Fibroblast of gingiva (primary cell): ENCODE measurements at regions not wholly inside any gene's neighbourhood (a gene's known extent, or its start where the extent isn't known, plus 50 kb on each side); places are given as distances from the start of the nearest gene placed in this dataset.

Experiments
- DNase-seq: peaks from one replicate; pipeline ENCODE4 v3.0.0-alpha.2; 2011; ENCODE audit warnings: low read depth

DNA sequence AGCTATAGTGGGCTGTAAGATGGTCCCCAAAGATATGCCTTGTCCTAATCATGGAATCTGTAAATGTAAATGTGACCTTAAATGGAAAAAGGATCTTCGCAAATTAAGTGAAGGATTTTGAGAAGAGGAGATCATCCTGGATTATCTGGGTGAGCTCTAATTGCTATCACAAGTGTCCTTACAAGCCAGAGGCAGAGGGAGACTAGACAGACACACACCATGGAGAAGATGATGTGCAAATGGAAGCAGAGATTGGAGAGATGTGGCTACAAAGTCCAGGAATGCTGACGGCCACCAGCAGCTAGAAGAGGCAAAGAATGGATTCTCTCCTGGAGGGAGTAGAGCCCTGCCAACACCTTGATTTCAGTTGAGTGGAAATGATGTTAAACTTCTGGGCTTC, 102.3 kb upstream of the PROK2 start:
- no peak for DNase-seq

DNA sequence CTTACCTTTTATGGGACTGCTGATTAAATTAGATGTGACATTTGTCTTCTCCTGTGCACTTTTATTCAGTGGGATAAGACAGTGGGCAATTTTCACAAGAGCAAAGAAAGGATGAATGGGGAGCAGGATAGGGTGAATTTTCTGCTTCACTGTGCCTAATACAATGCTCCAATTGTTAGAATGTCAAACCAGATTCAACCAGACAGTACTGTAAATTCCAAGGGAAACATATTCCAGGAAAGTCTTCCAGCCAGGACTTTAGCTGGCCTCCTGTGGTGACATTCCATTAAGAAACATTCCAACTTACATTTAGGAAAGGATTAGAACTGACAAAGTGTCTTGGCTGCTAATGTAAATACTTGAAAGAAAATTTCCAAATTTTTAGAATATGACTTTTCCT, 100.1 kb upstream of the PROK2 start:
- no peak for DNase-seq

DNA sequence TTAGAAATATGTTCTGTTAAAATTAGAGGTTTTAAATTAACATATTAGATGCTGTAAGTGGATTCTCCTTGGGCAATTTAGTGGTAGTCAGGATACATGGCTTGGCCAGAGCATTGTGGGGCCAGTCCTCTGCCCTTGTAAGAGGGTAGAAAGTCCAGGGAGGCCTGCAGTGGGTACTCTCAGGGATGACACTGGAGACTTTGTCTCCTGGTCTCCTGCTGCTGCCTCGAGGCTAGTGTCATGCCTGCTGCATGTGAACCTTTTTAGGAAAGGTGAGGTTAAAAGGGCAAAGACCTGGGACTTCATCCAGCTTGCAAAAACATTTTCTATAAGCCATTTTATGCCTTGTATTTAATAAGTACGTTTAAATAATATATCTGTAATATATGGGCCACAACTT, 96.8 kb upstream of the PROK2 start:
- no peak for DNase-seq

DNA sequence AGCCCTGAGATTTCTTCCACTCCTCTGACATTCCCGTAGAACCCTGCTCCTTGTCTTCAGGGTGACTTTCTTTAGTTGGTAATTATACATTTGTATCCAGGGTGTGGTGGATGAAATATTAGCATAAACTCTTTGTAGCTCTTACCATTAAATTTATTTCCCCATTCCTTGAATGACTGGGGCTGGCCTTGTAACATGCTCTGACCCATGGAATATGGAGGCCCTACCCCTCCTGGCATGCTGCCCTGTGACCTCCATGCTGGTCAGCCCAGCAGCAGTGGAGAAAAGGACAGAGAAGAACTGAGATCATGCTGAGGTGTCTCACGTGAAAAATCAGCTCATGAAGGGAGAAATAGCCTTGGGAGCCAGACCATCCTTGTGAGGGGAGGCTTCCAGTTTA, 96.1 kb upstream of the PROK2 start:
- DNase-seq: no peak

DNA sequence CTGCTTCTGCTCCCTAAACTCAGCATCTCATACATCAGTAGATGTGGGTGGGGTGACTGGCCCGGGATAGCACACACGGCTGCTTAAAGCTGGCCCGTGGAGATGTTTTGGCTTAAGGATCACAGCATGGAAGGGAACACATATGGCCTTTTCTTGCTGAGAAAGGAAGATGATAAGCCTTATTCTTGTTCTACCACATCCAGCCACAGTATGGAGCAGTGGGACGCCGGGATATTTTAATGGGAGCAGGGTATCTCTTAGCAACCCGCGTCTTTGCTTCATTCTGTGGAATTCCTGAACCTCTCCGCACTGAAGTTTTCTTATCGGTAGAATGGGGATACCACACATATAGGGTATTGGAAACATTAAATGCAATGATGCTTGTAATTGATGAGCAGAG, 94.1 kb upstream of the PROK2 start:
- DNase-seq: no peak

DNA sequence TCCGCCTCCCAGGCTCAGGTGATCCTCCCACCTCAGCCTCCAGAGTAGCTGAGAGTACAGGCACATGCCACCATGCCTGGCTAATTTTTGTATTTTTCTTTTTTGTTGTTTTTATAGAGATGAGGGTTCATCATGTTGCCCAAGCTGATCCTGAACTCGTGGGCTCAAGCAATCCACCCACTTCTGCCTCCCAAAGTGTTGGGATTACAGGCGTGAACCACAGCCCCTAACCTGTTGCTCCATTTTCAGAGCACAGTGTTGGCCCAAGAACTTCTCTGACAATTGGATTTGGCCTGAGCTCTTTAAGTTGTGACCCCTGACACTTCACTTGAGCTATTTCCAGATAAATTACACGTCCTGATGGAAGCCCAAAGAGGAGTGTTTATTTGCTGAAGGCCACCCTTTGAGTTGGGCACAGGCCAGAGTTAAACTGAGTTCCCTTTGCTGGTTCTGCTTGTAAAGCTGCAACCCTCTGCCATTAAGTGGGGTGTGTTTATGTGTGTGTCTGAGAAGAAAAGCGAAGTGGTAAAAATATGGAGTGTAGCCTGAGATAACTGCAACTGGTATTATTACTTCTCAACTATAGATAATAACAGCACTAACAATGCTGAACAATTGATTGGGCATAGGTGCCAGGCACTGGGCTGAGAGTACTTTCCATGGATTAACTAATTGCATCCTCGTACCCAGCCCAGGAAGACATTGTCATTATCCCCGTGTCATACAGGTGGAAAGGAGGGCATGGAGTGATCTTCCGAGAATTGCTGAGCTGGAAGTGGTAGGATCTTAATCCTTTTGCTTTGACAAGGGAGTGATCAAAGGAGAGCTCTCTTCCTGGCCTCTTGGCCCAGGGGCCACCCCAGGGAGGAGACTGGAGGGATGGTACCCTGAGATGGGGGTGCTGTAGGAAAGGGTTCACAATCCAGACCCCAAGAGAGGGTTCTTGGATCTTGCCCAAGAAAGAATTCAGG, 91.5 kb upstream of the PROK2 start:
- DNase-seq: no peak

DNA sequence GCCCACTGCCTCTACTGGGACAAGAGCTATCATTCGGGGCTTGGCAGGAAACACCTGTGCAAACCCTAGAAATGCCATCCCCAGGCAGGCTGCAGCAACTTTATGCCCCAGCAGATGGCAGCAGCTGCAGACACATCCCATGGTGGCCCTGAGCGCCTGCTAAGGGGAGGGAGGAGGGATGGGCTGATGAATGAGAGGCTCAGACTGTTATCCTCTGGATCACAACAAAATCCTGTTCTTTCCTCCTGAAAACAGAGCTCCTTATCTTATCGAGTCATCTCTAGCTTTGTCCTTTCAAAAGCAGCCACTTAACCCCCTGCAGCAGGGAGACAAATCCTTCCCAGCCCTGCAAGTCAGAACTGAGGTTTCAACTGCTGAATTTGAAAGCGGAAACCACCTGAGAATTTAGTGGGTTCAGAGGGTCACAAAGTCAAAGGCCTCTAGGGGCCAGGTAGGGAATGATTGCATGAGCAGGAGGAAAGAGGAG, 90.6 kb upstream of the PROK2 start:
- peak; percentile 46 for DNase-seq

DNA sequence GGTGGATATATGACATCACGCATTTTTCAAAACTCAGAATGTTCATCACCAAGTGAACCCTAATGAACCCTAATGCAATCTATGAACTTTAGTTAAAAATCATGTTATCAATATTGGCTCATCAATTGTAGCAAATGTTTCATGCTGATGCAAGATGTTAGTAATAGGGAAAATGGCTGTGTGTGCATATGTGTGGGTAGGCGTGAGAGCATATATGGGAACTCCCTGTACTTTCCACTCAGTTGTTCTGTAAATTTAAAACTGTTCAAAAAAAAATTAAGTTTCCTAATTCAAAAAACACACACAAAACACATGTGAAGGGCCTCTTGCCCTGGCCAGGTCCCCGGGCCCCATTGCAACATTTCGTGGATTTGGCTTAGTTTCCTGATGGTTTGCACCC, 89.7 kb upstream of the PROK2 start:
- no peak for DNase-seq

DNA sequence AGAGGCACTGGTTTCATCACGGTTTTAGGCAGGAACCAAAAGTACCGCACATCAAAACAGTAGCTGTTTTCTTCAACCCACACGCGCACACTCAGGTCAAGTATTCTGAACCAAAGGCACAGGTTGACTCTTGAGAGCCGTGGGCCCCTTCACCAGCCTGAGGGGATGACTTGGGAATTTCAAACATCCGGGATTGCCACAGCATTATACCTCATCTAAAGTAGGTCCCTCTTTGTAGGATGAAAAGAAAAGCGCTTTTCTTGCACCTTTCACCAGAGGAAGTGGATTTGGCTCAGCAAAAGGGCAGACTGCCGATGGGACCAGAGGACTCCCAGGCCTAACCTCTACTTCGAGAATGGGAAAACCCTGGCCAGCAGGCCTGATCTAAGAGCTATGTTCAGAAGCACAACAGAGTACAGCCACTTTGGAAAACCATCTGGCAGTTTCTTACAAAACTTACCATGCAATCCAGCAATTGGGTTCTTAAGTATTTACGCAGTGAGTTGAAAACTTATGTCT, 88.2 kb upstream of the PROK2 start:
- peak; percentile 33 for DNase-seq

DNA sequence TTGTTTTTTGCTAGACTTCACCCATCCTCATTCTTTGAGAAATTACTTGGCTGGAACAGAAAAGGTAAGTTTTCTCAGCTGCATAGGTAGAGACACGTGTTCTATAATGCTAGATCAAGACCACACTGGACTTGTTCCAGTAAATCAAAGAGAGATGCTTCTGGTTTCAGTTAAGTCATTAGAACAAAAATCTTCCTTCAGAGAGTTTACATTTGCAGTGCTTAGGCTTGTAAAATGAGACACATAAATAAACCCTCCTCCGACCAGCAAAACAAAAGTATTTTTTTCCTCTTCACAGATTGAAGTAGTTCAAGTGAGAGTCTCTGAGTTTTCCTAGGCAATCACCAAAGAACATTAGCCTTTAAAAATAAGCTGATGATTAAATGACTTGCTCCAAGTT, 87.3 kb upstream of the PROK2 start:
- peak; percentile 56 for DNase-seq

DNA sequence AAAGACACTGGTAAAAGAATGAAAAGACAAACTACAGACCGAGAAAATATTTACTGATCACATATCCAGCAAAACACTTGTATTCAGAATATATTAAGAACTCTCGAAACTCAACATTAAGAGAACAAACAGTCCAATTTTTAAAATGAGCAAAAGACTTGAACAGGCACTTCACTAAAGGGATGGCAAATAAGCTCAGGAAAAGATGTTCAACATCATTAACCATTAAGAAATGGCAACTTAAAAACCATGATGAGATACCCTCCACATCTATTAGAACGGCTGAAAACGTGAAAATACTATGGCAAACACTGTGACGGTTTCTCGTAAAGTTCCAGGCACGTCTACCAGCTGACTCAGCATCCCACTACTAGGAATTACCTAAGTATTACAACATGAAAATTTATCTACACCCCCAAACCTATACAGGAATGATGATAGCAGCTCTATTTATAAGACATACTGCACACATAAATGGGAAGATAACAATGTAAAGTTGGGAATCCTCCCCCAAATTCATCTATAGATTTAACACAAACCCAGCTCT, 86.1 kb upstream of the PROK2 start:
- no peak for DNase-seq

DNA sequence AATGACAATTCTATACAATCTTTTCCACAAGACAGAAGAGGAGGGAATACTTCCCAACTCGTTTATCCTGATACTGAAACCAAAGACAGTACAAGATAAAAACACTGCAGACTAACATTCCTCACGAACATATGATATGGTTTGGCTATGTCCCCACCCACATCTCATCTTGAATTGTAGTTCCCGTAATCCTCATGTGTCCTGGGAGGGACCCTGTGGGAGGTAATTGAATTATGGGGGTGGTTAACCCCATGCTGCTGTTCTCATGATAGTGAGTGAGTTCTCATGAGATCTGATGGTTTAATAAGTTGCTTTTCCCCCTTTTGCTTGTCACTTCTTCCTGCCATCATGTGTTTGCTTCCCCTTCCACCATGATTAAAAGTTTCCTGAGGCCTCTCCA, 83.9 kb upstream of the PROK2 start:
- DNase-seq: no peak

DNA sequence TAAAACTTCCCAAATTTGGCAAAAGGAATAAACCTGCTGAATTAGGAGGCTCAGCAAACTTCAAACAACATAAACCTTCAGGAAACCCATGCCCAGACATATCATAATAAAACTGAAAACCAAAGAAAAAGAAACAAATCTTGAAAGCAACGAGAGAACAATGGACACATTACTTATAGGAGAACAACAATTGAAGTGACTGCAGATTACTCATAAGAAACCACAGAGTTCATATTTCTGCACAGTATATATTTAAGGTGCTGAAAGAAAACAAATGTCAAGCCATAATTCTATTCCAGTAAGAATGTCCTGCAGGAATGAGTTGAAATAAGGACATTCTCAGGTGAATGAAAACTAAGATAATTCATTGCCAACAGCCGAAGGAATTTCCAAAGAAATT, 80.8 kb upstream of the PROK2 start:
- DNase-seq: no peak

DNA sequence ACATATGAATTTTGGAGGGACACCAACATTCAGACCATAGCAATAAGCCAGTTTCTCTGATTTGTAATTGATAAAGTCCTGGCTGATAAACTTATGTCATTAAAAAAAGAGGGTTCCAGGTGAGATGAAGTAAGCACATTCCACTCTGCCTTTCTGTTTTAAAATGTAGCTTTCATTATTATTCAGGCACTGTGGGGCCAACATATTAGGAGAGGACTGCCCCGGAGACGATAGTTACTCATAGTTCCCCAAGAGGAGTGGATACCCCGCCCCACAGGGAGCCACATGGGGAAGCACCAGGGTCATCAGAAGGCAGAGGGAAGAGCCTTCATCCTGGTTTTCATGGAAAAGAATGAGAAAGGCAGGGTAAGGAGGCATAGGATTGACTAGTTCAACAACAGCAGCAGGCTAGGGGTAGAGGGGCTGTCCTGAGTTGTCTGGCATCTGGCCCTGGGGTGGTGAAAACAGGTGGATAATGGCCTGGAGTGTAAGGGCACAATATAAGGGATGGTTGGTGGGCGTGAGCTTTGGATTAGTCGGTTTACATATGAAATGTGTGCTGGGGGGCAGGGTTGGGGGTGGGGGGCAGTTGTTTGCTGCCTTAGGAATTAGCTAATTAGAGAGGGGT, 78.7 kb upstream of the PROK2 start:
- DNase-seq: no peak

DNA sequence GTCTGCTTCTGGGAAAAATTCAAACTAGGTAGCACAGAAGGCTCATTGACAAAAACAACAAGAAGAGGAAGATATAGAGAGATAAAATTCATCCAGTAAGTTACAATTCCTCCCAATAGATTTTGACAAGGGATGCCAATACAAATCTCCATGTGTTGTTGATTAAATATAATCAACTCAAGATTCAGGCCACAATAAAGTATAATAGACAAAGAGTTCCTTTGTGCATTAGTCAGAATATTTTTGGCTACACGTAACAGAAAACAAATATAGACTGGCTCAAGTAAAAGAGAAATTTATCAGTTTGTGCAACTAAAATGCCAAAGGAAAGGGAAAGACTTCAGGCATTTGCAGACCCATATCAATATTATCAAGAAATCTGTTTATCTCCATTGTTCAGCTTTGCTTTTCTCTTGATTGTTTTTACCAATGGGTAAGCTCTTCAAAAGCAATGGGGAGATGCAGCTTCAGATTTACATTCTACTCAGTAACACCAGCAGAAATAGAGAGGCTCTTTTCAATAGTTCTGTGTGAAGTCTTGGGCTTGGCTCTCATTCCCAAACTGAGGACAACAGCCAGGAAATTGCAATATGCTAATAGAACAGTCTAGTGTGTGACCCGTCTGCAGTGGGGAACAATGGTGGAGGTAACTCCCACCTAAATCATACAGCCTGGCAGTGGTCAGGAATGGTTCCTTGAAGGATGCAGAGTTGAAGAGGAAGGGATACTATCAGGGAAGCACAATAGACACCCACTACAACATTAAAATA, 77.6 kb upstream of the PROK2 start:
- DNase-seq: peak; percentile 62

DNA sequence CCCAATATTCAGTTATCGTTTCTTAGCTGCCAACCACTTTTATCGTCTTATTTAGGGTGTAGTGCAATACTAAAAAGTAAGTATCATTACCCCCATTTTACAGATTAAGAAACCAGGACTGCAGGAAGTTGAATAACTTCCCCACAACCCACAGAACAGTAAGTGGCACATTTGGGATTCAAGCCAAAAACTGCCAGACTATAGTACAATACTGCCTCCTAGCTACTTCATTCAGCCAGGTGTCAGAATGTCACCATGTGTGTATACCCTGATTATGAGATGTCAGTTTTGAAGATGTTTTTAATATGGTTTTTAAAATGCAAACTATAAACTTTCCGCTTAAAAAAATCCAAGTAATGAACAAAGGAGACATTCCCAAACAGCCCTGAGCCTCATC, 74.2 kb upstream of the PROK2 start:
- DNase-seq: peak; percentile 11

DNA sequence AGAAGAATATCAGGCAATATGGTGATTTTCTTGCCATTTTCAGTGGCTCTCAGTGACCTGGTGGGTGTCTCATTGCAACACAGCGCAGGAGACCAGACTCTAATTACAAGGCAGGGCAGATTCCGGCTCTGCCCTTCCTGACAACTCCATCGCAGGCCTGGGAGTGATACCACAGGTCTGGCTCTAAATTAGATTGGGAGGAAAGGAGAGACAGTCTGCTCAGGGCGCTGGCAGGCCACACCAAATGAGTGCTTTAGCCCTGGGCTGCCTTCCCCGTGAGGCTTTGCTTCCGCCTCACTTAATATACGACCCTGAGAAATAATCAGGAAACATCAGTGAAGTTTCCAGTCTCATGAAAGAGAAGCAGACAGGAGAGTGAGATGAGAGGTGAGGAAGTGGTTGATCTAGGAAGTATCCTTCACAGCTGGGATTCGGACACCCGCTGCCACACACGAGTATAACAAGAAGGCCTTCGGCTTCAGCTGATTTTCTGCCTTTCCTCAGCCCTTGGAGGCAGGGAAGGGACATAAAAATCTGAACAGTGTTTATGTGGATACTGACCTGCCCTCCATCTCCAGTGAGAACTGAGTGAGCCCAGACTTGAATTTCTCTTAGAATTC, 73.7 kb upstream of the PROK2 start:
- DNase-seq: no peak

DNA sequence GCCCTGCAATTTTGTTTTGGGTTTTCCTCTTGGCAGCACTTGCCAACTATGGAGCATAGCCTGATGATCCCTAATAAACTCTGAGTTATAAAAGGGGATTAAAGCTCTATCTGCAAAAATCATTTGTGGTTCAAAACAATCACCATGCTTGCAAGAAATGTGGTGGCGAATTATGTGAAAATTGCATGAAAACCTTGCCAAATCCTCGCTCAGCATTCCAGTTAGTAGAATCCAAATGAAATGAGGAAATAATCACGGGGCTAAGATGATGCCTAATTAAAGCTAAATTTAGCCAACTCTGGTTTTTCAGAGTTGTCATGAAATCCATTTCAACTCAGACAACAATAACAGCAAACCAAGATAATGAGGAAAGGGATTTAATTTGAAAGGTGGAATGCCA, 73.0 kb upstream of the PROK2 start:
- peak; percentile 14 for DNase-seq

DNA sequence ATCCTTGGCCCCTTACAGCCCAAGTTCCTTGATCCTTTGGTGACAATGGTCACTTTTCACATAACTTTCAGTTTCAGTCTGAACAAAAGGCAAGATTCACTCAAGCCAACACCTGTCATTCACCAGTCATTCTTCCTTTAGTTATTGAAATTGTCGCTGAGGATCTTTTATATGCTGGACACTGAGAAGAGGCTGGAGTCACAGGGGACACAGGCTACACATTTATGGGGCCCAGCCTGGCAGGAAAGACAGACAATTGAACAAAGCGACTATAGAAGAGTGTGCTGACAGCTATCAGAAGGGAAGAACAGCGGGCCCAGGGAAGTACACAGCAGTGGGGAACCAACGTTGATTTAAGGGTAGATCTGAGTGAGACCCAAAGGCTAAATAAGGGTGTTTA, 69.8 kb upstream of the PROK2 start:
- DNase-seq: no peak

DNA sequence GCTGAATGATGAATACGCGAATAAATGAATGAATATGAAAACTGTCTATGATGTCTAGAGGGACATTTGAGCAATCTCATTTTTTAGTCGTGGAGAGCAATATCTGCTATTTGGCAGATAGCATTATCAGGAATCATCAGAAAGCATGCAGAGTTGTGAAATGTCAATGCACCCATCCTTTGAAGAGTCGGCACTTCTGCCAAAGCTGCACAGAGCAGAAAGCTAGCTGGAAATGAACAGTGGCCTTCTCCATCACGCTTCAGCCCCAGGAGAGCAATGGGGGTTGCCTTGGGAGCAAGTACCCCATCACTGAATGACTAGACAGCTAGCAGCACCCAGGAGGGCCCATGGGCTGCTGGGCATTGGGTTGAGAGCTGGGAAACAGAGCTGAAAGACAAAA, 69.1 kb upstream of the PROK2 start:
- no peak for DNase-seq

DNA sequence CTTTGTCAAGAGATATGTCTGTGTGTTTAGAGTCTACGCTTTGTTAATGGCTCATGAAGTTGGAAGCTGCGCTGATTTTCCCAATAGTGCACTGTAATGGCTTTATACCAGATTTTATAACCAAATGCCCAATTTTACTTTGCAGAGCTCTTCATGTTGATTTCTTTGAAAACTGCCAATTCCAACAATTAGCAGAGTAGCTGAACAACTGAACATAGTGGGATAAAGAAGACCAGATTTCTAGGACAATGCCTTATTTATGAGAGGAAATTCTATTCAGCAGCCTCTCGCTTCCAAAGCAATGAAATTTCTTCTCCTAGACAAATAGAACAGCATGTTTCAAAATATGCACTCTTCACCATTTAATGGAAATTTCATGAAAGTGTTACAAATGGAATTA, 66.9 kb upstream of the PROK2 start:
- DNase-seq: no peak

DNA sequence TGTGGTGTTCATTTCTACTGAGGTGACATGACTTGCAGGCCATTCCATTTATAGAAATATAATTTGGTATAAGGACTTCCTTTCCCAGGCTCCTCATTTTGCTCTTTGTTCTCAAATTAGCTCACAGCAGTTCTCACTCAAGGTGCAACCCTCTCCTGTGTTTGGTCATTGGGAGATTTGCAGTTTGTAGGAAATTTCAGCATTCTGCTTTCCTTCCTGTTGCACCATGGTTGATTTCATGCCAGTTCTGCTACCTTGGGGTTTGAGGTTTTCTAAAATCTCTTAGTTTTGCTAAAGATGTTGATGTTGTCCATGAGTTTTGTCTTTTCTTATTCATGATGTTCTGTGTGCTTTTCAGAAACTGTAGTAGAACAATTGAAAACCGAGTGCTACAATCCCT, 65.7 kb upstream of the PROK2 start:
- no peak for DNase-seq
